ENCODE measurements at regions not wholly inside any gene's neighbourhood (a gene's known extent, or its start where the extent isn't known, plus 50 kb on each side); places are given as distances from the start of the nearest gene placed in this dataset.

- no peak for TF ChIP-seq CTCF (IDR thresholded peaks at IDR 0.05; ENCODE audit: partially characterized antibody, unreplicated experiment)
Measured at GRCh38 chr4:138049355-138049754, 192.8 kb downstream of the SLC7A11 start.

GRCh38 chr4:138047290-138047689 is 194.9 kb downstream of the SLC7A11 start:
- H3K9me3 Mint-ChIP-seq (ENCODE audit: unreplicated experiment) = no peaks in the 10 kb centered on the region
- peaks cover 22% of the 10 kb centered on the region for H3K4me1 Mint-ChIP-seq (ENCODE audit: low read depth, unreplicated experiment)
- H3K4me3 Mint-ChIP-seq (ENCODE audit: unreplicated experiment) = no peak overlapping the region
- peaks cover 3% of the 10 kb centered on the region for H3K27me3 Mint-ChIP-seq (ENCODE audit: unreplicated experiment)
- TF ChIP-seq CTCF (IDR thresholded peaks at IDR 0.05; ENCODE audit: partially characterized antibody, unreplicated experiment) = no peak
- peaks cover 4% of the 10 kb centered on the region for H3K36me3 Mint-ChIP-seq (ENCODE audit: unreplicated experiment)
- no peak for DNase-seq
- no peak overlapping the region for H3K27ac Mint-ChIP-seq (ENCODE audit: unreplicated experiment)

More at GRCh38 chr4:138049355-138049754, 192.8 kb downstream of the SLC7A11 start:
- no peak for DNase-seq
- H3K4me3 Mint-ChIP-seq (ENCODE audit: unreplicated experiment) = peak overlapping the region; percentile 48
- no peaks in the 10 kb centered on the region for H3K9me3 Mint-ChIP-seq (ENCODE audit: unreplicated experiment)
- peak overlapping the region; percentile 35 for H3K27ac Mint-ChIP-seq (ENCODE audit: unreplicated experiment)
- peaks cover 4% of the 10 kb centered on the region for H3K36me3 Mint-ChIP-seq (ENCODE audit: unreplicated experiment)
- peaks cover 20% of the 10 kb centered on the region for H3K4me1 Mint-ChIP-seq (ENCODE audit: low read depth, unreplicated experiment)
- peaks cover 3% of the 10 kb centered on the region for H3K27me3 Mint-ChIP-seq (ENCODE audit: unreplicated experiment)

- H3K9me3 Mint-ChIP-seq (ENCODE audit: unreplicated experiment) = no peaks in the 10 kb centered on the region
- TF ChIP-seq CTCF (IDR thresholded peaks at IDR 0.05; ENCODE audit: partially characterized antibody, unreplicated experiment) = no peak
- H3K4me1 Mint-ChIP-seq (ENCODE audit: low read depth, unreplicated experiment) = peaks cover 15% of the 10 kb centered on the region
- no peaks in the 10 kb centered on the region for H3K36me3 Mint-ChIP-seq (ENCODE audit: unreplicated experiment)
- no peak for DNase-seq
- H3K27ac Mint-ChIP-seq (ENCODE audit: unreplicated experiment) = peak overlapping the region; percentile 44
- no peak overlapping the region for H3K4me3 Mint-ChIP-seq (ENCODE audit: unreplicated experiment)
- H3K27me3 Mint-ChIP-seq (ENCODE audit: unreplicated experiment) = peaks cover 2% of the 10 kb centered on the region
Measured at GRCh38 chr4:138045036-138045435, 197.1 kb downstream of the SLC7A11 start.

GRCh38 chr4:138039010-138039409 is 203.1 kb downstream of the SLC7A11 start:
- no peak overlapping the region for H3K27ac Mint-ChIP-seq (ENCODE audit: unreplicated experiment)
- H3K27me3 Mint-ChIP-seq (ENCODE audit: unreplicated experiment) = no peaks in the 10 kb centered on the region
- no peak for DNase-seq
- H3K4me3 Mint-ChIP-seq (ENCODE audit: unreplicated experiment) = no peak overlapping the region
- no peak for TF ChIP-seq CTCF (IDR thresholded peaks at IDR 0.05; ENCODE audit: partially characterized antibody, unreplicated experiment)
- H3K9me3 Mint-ChIP-seq (ENCODE audit: unreplicated experiment) = no peaks in the 10 kb centered on the region
- peaks cover 13% of the 10 kb centered on the region for H3K4me1 Mint-ChIP-seq (ENCODE audit: low read depth, unreplicated experiment)
- no peaks in the 10 kb centered on the region for H3K36me3 Mint-ChIP-seq (ENCODE audit: unreplicated experiment)

GRCh38 chr4:138037696-138038095 is 204.5 kb downstream of the SLC7A11 start:
- no peaks in the 10 kb centered on the region for H3K27me3 Mint-ChIP-seq (ENCODE audit: unreplicated experiment)
- H3K27ac Mint-ChIP-seq (ENCODE audit: unreplicated experiment) = no peak overlapping the region
- H3K4me3 Mint-ChIP-seq (ENCODE audit: unreplicated experiment) = no peak overlapping the region
- TF ChIP-seq CTCF (IDR thresholded peaks at IDR 0.05; ENCODE audit: partially characterized antibody, unreplicated experiment) = no peak
- DNase-seq = no peak
- no peaks in the 10 kb centered on the region for H3K9me3 Mint-ChIP-seq (ENCODE audit: unreplicated experiment)
- no peaks in the 10 kb centered on the region for H3K36me3 Mint-ChIP-seq (ENCODE audit: unreplicated experiment)
- H3K4me1 Mint-ChIP-seq (ENCODE audit: low read depth, unreplicated experiment) = peaks cover 13% of the 10 kb centered on the region

Measured in glutamatergic neuron (in vitro differentiated cells).